HG03565 (cell line): ENCODE measurements at regions not wholly inside any gene's neighbourhood (a gene's known extent, or its start where the extent isn't known, plus 50 kb on each side); places are given as distances from the start of the nearest gene placed in this dataset.

Experiments used
- ATAC-seq: cut with Tn5 transposase; IDR thresholded peaks from one replicate; pipeline ENCODE4 v1.9.1; 2021; ENCODE audit warnings: mild to moderate bottlenecking, moderate library complexity; ENCODE audit not compliant: unreplicated experiment

GRCh38 chr9:119429302-119429701 lies 60.1 kb upstream of the BRINP1 start:
- no peak for ATAC-seq

GRCh38 chr9:119420231-119420630 lies 51.0 kb upstream of the BRINP1 start:
- ATAC-seq = no peak
